GM19035 (cell line): ENCODE measurements at regions not wholly inside any gene's neighbourhood (a gene's known extent, or its start where the extent isn't known, plus 50 kb on each side); places are given as distances from the start of the nearest gene placed in this dataset.

Experiments
- ATAC-seq: cut with Tn5 transposase; IDR thresholded peaks from one replicate; pipeline ENCODE4 v1.9.1; 2021; ENCODE audit not compliant: unreplicated experiment

DNA sequence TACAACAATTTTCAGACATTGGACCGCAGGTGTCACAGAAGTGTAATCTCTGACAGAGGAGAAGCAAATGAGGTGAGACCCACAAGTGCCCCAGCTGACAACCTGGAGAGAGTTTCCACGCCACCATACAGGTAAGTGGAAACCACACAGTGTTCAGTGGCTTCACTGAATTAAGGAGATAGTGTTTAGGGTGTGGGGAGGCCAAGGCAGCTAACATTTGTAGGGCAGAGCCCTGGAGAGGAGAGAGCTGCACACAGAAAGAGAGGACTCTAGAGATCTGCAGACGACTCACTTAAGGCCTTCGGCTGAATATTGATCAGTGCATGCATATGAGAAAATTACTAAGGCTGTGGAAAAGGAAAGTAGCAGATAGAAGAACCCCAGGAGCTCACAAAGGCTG, 228.9 kb upstream of the TNRC6C start:
- no peak for ATAC-seq

DNA sequence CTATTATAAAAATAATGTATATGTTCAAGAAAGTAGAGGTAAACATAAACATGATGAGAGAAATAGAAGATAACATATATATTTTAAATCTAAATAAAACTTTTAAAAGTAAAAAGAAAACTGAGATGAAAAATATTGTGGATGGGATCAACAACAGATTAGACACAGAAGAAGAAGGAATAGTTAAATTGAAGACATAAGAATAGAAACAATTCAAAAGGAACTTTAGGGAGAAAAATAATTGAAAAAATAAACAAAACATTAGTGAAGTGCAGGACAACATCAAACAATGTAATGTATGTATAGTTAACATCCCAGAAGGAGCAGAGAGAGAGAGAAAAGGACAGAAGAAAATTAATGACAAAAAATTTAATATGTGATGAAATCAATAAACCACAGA, 228.1 kb upstream of the TNRC6C start:
- ATAC-seq = no peak

DNA sequence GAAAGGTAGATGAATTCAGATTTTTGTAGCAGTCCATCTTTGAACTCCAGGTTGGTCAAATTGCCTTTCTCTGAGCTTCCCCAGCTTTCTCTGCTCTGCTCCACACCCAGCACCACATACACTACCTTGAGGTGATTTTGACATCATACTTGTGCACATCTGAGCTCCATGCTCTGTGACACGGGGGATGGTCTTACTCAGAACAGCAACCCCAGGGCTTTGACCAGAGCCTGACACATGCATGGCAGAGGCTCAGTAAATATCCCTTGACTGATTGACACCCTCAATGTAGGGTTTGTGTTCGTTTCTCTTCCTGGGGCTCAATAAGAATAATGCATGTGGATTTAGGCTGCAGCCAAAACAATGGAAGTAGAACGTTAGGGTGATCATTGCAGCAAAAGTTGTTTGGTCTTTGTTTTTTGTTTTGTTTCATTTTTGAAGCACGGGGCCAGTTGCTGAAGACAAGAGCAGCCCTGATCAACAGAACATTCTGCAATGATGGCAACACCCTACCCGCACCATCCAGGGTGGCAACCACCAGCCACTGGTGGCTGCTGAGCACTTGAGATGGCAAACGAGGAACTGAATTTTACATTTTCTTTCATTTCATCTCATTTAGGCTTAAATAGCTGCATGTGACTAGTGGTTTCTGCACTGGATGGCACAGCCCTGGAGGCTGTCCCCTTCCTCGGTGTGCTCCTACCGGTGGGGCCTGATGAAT, 224.8 kb upstream of the TNRC6C start:
- ATAC-seq = no peak

DNA sequence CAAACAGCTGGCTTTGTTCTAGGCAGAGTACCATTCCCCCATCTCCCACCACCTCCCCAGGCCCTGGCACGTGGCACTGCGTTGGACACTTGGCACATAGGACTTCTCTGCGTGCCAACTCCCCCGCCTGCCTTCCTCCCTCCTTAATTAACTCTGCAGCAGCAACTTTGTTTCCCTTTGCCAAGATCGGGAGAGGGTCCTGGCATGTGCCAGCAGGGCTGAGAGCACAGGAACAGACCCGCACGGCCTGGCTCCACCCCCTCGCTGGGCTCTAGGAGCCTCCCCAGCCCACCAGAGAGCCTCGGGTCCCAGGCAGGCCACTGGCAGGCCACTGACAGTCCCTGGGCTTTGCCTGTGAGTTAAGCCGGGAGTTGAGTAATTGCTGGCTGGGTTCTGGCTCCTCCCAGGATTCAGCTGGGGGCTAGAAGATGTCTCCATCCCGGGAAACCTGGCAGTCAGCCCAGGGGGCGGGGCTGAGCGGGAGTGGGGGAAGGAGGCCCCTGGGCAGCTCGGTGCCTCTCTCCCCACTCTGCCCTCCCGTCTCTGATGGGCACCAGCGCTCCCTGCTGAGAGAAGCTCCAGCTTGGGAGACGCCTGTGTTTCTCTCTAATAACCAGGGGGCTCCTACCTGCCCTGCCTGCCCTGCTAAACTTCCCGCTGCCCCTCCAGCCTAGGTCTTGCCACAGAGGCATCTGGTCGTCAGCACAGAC, 224.0 kb upstream of the TNRC6C start:
- no peak for ATAC-seq

DNA sequence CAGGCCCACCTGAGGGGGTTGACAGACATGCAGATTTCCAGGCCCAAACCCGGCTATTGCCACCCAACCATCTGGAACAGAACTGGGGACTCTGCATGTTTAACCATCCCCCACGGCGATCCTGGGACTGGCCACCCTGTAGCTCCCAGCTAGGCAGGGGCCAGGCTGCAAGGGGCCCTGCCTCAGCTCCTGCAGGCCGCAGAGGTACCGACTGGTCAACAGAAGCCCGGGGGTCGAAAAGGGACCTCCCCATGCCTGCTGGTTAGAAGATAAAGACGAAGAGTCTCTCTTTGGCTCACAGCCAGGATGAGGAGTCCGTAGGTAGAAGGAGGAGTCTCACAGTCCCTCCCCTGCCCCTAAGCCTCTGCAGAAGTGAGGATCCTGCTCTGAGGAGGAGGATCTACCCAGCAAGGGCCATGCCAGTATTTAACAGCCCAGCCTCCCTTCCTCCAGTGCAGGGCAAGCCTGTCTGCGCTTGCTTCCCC, 223.4 kb upstream of the TNRC6C start:
- ATAC-seq = no peak

DNA sequence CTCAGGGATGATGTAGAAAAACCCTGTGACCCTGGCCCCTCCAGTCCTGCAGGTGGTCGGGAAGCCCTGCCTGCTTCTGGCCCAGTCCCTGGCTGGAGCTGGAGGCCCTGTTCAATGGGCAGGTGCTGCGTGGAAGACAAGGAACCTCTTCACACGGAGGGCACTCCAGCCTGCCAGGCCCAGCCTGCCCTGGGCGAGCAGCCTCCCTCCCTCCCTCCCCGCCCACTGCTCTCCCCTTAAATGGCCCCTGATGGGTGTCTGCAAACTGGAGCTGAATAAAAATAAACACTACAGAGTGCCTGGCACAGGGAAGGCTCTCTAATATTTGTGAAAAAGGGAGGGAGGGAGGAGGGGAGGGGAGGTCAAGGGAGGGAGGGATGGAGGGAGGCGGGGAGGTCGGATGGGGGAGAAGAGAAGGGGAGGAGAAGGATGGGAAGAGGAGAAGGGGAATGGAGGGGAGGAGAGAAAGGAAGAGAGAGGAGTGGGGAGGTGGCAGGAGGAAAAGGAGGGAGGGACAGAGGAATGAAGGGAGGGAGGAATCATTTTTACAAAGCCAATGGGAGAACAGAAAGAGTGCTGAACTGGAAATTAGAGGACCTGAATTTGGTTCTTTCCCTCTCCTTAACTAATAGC, 222.8 kb upstream of the TNRC6C start:
- no peak for ATAC-seq

DNA sequence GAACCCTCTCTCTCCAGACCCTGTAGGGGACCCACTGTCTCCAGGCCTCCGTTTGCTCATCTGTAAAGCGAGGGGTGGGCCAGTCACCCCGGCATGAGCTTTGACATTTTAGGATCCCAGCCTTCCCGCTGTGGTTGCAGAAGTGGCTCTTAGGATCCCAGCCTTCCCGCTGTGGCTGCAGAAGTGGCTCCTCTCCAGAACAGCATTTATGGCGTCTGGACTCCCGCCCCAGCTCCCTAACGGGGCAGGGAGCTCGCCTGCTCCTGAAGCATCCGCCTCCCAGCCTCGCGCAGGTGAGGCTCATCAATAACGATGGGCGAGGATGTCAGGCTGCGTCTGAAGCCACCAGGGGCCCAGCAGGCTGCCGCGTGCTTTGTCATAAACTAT, 222.3 kb upstream of the TNRC6C start:
- no peak for ATAC-seq

DNA sequence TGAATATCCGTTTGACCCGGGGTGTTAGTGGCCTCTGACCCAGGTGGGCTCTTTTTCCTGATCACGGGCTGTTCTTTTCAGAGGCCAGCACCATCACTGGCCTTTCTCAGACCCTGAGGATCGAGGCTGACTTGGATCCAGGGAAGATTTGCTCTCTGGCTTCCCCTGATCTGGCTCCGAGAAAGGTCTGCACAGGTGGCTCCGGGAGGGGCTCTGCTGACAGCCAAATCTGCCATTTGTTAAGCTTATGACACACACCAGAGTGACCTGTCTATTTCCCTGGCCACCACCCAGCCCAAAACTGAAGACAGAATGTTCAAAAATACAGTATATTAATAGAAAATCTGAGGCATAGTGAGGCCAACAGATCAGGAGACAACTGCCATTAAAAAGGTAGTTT, 221.8 kb upstream of the TNRC6C start:
- no peak for ATAC-seq

DNA sequence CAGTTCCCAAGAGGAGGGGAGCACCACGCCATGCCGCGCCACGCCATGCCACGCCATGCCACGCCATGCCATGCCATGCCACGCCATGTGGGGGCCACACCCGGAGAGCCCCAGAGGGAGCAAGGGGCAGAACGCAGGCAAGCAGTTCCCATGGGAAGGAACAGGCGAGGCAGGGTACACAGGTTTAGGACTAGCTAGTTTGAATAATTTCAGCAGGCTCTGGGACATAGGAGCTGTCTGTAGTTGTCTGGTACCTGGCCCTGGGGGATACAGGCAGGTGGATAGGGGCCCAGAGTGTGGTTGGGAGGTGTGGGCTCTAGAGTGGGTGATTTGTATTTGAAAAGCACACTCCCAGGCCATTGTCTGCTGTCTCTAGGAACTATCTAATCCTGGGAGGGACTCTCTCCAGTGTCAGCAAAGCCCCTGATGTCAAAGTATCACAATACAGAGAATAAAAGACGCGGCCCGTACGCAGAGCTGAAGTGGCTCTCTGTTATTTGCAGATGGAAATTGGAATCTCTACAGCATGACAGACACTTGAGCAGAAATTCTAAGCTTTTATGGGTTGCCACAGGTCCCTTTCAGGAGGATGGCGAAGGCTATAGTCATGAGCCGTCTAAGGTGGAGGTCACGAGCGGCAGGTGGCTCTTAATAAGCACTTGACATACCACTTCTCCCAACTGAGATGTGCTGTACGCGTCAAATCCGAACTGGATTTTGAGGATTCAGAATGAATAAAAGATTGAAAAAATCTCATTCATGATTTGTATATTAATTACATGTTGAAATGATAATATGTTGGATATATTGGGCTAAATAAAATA, 220.8 kb upstream of the TNRC6C start:
- no peak for ATAC-seq

DNA sequence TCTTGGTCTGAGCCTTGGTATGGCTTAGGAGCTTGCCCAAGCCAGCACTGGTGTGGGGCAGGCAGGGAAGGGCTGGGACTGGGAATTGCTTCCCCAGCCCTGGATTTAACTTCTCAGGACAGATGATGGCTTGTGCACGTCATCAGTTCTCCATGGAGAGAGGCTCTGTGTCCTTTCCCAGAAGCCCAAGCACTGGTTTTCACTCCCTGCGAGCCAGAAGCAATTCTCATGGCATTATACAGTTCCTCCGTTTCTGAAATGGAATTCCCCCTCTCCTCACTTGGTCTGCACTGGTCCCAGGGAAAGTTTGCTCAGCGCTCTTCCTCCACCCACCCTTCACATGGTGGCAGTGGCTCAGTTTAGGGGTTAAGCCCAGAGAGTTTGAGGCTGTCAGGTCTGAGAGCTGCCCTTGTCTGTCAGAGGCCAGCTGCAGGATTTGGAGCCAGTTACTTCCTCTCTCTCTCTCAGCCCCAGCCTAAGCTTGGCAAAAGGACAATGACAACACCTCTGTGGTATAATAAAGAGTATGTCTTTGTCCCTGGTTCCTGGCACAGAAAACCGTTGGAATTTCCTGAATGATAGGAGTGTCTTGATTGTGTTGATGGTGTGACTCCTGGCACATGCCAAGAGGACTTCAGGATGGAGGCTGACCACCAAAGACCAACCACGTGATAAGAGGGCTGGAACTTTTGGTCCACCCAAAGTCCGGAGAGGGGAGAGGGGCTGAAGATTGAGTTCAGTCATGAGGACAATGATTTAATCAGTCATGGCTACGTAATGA, 219.6 kb upstream of the TNRC6C start:
- ATAC-seq = no peak

DNA sequence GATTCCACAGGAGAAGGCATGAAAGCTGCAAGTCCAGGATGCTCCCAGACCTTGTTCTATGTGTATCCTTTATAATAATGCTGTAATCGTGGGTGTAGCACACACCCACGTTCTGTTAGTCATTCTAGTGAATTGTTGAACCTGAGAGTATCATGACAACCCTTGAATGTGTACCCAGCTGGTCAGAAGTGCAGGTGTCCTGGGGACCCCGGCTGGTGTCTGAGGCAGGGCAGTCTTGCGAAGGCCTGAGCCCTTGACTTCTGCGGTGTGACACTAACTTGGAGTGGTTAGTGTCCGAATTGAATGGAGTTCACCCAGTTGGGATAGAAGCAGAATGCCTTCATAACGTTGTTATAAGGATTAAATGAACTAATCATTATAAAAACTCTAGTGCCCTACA, 218.0 kb upstream of the TNRC6C start:
- ATAC-seq = no peak

DNA sequence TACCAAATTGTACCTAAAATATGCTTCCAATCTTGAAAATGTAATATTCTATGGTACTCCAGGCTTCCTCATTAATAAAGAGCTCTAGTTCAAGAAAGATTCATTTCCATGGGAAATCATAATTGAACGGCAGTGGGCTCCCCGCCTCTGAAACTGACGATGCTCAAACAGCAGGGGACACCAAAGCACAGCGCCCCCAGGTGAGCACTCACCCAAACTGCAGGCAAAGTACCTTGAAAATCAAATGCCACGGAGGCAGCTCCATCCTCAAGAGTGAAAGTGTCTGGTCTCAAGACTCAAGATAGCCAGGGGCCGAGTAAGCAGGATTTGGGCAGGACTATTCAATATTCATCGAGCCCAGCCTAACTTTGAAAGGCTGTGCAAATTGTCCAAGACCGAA, 217.4 kb upstream of the TNRC6C start:
- ATAC-seq = no peak

DNA sequence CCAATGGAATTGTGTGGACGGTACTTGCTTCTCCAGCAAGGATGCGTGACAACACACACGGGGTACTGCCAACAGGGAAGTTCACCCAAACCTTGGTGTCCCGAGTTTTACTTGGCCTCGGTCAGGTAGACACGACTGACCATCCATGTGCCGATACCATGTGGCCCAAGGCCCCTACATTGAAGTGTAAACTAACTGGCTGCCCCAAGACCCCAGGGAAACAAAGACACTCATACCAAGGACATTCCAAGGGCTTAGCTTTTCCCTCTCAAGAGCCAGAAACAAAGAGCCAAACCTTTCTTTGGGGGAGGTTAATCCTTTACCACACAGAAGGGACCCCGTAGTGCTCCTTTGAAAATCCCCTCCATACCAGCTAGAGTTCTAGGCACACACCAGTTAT, 215.9 kb upstream of the TNRC6C start:
- ATAC-seq = no peak

DNA sequence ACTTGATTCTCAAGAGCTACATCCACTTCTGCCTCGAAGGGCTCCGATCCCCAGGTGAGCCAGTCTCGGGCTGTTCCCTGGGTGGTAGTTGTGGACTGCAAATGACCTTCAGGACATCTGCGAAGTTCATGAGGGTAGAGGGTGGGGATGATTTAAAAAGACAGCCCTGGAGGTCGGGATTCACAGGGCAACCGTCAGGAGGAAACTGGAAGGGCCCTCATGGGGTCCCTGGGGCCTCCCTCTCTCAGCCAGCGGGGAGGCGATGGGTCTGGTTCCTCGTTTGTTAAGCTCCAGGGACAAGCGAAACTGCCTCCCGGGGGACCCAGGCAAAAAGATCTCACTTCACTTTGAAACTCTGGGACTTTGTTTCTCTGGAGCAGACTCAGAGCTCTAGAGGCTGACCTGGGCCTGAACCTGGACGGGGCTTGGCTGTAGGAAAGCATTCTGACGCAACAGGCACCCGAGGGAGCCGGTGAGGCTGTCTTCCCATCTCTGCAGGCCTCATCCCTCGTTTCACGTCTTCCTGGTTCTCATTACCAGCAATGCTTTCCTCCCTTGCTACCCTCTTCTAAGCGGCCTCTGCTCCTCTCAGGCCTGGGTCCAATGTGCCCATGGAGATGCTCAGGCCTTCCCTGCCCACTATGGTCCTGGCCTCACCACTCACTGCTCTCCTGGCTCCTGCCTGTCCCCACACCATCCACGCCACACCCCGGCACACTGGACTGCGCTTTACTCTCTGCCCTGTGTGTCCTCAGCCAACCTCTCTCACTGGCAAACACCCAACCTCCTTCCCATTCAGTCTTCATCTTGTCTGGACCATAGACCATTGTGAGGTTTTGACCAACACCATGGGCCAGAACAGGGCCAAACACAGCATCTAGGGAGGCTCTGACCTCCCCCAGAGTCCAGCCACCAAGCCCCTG, 214.2 kb upstream of the TNRC6C start:
- ATAC-seq = no peak

DNA sequence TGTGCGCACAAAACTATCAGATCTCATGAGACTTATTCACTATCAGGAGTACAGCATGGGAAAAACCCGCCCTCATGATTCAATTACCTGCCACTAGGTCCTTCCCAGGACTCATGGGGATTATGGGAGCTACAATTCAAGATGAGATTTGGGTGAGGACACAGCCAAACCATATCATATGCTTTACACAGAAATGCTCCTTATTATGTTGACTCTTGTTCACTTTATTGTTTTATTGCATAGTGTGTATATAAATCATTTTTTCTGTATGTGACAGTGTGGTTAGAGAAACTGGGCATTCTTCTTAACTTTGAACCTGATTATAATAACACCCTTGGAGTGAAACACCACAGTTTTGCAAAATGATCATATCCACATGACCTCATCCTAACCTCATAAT, 212.8 kb upstream of the TNRC6C start:
- no peak for ATAC-seq

DNA sequence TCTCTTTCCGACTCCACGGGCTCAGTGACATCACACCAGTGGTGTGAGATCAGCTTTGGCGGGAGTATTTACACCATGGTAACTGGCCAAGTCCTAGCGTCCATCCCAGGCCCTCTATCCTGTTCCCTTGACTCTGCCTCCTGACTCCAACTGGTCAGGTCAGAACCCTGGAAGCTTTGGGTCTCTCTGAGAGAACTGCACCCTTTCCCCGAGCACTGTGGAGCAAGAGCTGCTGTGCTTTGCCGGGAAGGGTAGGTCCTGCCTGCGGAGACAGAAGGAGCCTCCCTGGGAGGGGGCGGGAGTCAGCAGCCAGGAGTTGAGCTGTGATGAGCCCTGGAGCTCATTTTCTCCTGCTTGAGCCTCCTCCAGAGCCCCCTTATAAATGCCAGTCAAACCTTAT, 212.1 kb upstream of the TNRC6C start:
- ATAC-seq = no peak

DNA sequence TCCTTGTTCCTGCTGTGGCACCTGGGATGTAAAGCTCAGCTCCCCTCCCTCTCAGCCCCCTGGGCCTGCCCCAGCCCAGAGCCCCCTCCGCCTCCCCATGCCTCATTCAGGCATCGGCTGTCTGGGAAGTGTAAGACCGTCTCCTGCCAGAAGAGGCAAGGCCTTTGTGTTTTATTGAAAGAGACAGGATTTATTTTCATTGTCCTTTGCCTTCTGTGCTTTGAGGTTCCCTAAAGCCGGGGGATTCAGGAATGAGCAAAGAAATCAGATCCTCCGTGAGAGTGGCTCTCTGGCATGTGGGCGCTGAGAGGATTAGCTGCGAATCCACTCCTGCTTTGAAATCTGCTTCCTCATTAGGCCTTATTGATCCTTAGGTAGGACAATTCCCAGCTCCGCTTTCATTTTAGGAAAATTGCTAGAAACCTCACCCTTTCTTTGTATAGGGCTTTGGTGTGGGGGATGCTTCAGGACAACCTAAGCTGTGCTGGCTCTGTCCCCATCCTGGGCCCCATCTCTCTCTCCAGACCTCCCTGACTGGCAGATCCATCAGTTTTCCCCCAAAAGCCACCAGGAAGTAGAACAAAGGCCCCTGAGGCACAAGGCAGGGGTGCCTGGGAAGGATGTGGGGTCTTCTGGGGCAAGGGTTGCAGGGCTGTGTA, 211.5 kb upstream of the TNRC6C start:
- no peak for ATAC-seq

DNA sequence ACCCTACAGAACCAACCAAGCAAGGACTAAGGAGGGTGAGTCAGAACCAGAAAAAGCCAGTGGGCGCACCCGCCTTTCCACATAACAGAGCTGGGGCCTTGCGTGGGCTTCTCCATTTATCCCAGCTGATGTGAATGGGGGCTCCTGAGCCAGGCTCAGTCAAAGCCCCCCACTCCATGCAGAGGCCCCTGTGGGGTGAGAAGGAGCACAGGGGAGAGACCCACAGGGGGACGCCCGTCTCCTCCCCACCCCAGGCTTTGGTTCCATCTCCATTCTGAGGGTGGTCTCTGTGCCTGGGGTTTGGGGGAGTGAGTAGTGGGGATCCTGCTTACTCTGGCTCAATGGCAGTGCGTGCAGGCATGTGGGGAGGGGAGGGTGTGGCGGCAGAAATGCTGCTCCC, 210.1 kb upstream of the TNRC6C start:
- ATAC-seq = no peak

DNA sequence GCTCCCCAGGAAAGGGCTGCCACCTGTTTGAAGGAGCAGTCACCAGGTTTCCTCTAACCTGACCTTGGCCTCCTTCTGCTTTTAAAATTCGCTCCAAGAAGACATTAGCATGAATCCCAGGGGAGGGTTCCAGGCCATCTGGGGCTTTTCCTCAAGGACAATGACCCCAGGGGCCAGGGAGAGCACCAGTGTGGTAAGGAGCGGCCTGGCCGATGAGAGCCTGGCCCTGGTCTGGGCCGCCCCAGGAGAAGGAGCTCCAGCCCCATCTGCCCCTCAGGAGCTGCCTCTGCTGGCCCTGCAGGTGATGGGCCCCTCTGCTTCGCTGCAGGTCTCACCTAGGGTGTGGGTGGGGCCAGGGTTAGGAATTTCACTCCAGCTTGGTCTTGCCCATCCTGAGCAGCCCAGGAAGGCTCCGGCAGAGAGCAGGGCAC, 209.2 kb upstream of the TNRC6C start:
- no peak for ATAC-seq
